ENCODE measurements at regions not wholly inside any gene's neighbourhood (a gene's known extent, or its start where the extent isn't known, plus 50 kb on each side); places are given as distances from the start of the nearest gene placed in this dataset.

GRCh38 chr6:134517868-134518267 lies 200.0 kb upstream of the SGK1 start:
- TF ChIP-seq CTCF (IDR thresholded peaks at IDR 0.05), result no peak
- no peaks in the 10 kb centered on the region for H3K27me3 ChIP-seq
- H3K36me3 ChIP-seq, result peaks cover under 1% of the 10 kb centered on the region
- H3K27ac ChIP-seq, result peak overlapping the region; percentile 69 to 77
- H3K4me1 ChIP-seq, result peaks cover 0 to 29% of the 10 kb centered on the region in 2 donors
- H3K4me3 ChIP-seq, result no peak overlapping the region
- DNase-seq (ENCODE audit: low spot score), result no peak
- no peaks in the 10 kb centered on the region for H3K9me3 ChIP-seq

- peak; percentile 86 for DNase-seq (ENCODE audit: low spot score)
- peak overlapping the region in 1 of 2 donors; percentile 12 for H3K4me3 ChIP-seq
- H3K36me3 ChIP-seq, result no peaks in the 10 kb centered on the region
- H3K4me1 ChIP-seq, result peaks cover 0 to 32% of the 10 kb centered on the region in 2 donors
- H3K9me3 ChIP-seq, result no peaks in the 10 kb centered on the region
- H3K27me3 ChIP-seq, result no peaks in the 10 kb centered on the region
- no peak for TF ChIP-seq CTCF (IDR thresholded peaks at IDR 0.05)
- H3K27ac ChIP-seq, result peak overlapping the region; percentile 69 to 77
Observed at GRCh38 chr6:134517145-134517658, 199.3 kb upstream of the SGK1 start.

GRCh38 chr6:134516582-134516981 lies 198.7 kb upstream of the SGK1 start:
- no peaks in the 10 kb centered on the region for H3K27me3 ChIP-seq
- no peak overlapping the region for H3K4me3 ChIP-seq
- H3K36me3 ChIP-seq, result no peaks in the 10 kb centered on the region

GRCh38 chr6:134515986-134516385 lies 198.1 kb upstream of the SGK1 start:
- Histone ChIP-seq H3K4me1 (peaks cover 0 to 45% of the 10 kb centered on the region in 2 donors), H3K9me3 (no peaks in the 10 kb centered on the region), H3K4me3 (no peak overlapping the region), H3K27me3 (no peaks in the 10 kb centered on the region), H3K27ac (peak overlapping the region in 1 of 2 donors; percentile 77), H3K36me3 (no peaks in the 10 kb centered on the region)
- no peak for TF ChIP-seq CTCF (IDR thresholded peaks at IDR 0.05)
- no peak for DNase-seq (ENCODE audit: low spot score)

More at GRCh38 chr6:134516582-134516981, 198.7 kb upstream of the SGK1 start:
- peak overlapping the region; percentile 69 to 77 for H3K27ac ChIP-seq
- TF ChIP-seq CTCF (IDR thresholded peaks at IDR 0.05), result no peak
- no peak for DNase-seq (ENCODE audit: low spot score)
- no peaks in the 10 kb centered on the region for H3K9me3 ChIP-seq
- H3K4me1 ChIP-seq, result peaks cover 0 to 39% of the 10 kb centered on the region in 2 donors

- Histone ChIP-seq H3K27ac (no peak overlapping the region), H3K27me3 (no peaks in the 10 kb centered on the region), H3K9me3 (no peaks in the 10 kb centered on the region), H3K4me1 (peaks cover 0 to 34% of the 10 kb centered on the region in 2 donors), H3K4me3 (no peak overlapping the region), H3K36me3 (no peaks in the 10 kb centered on the region)
- no peak for TF ChIP-seq CTCF (IDR thresholded peaks at IDR 0.05)
- no peak for DNase-seq (ENCODE audit: low spot score)
Observed at GRCh38 chr6:134512981-134513391, 195.1 kb upstream of the SGK1 start.
